ENCODE measurements at regions not wholly inside any gene's neighbourhood (a gene's known extent, or its start where the extent isn't known, plus 50 kb on each side); places are given as distances from the start of the nearest gene placed in this dataset.

- no peak for DNase-seq
Measured at GRCh38 chr7:131896165-131896863, 339.9 kb upstream of the PODXL start.

- peak; percentile 82 for DNase-seq
Measured at GRCh38 chr7:131895541-131896164, 339.2 kb upstream of the PODXL start.

GRCh38 chr7:131893631-131894340, 337.4 kb upstream of the PODXL start:
- no peak for DNase-seq

GRCh38 chr7:131890176-131890575, 333.7 kb upstream of the PODXL start:
- no peak for DNase-seq

GRCh38 chr7:131889572-131890150, 333.2 kb upstream of the PODXL start:
- no peak for DNase-seq

- DNase-seq = no peak
Measured at GRCh38 chr7:131883769-131884168, 327.3 kb upstream of the PODXL start.

GRCh38 chr7:131883196-131883595, 326.8 kb upstream of the PODXL start:
- DNase-seq = no peak

GRCh38 chr7:131882321-131882720, 325.9 kb upstream of the PODXL start:
- no peak for DNase-seq

- DNase-seq = no peak
Measured at GRCh38 chr7:131880078-131880477, 323.6 kb upstream of the PODXL start.

- no peak for DNase-seq
Measured at GRCh38 chr7:131879424-131879823, 323.0 kb upstream of the PODXL start.

GRCh38 chr7:131878777-131879176, 322.3 kb upstream of the PODXL start:
- no peak for DNase-seq

- DNase-seq = no peak
Measured at GRCh38 chr7:131873581-131873980, 317.2 kb upstream of the PODXL start.

- DNase-seq = no peak
Measured at GRCh38 chr7:131869986-131870385, 313.6 kb upstream of the PODXL start.

GRCh38 chr7:131869169-131869844, 312.9 kb upstream of the PODXL start:
- DNase-seq = no peak

- DNase-seq = no peak
Measured at GRCh38 chr7:131867461-131867860, 311.0 kb upstream of the PODXL start.

- DNase-seq = no peak
Measured at GRCh38 chr7:131865911-131866310, 309.5 kb upstream of the PODXL start.

- peak; percentile 68 for DNase-seq
Measured at GRCh38 chr7:131861620-131862346, 305.4 kb upstream of the PODXL start.

GRCh38 chr7:131859147-131859821, 302.9 kb upstream of the PODXL start:
- peak; percentile 86 for DNase-seq

GRCh38 chr7:131858611-131859010, 302.2 kb upstream of the PODXL start:
- no peak for DNase-seq

GRCh38 chr7:131849472-131849871, 293.0 kb upstream of the PODXL start:
- DNase-seq = no peak

GRCh38 chr7:131848033-131848432, 291.6 kb upstream of the PODXL start:
- DNase-seq = no peak
